H1 (cell line): ENCODE measurements at regions not wholly inside any gene's neighbourhood (a gene's known extent, or its start where the extent isn't known, plus 50 kb on each side); places are given as distances from the start of the nearest gene placed in this dataset.

Experiments
- ATF2 ChIP-seq: IDR thresholded peaks from 2 replicates; pipeline ENCODE4 v1.6.1; 2012; ENCODE audit warnings: low read length, inconsistent platforms
- EGR1 ChIP-seq: IDR thresholded peaks from 2 replicates; pipeline ENCODE4 v1.6.1; 2011; ENCODE audit warnings: low read depth, low read length, borderline replicate concordance
- HDAC2 ChIP-seq, 2 experiments: fragments of 300-600 bp in 1 of 2; sonication (generic) in 1 of 2; IDR thresholded peaks; 2 replicates each; pipeline ENCODE4 v1.6.1; 2011 to 2012; ENCODE audit warnings: low read depth in 2 of 2, low read length in 2 of 2, mild to moderate bottlenecking in 2 of 2, moderate library complexity in 2 of 2, borderline replicate concordance in 1 of 2, inconsistent platforms in 1 of 2
- PHF8 ChIP-seq: fragments of 200-600 bp; sonication (generic); conservative IDR thresholded peaks from 2 replicates; pipeline ENCODE4 v1.7.1; 2012; ENCODE audit warnings: low read depth, mild to moderate bottlenecking, inconsistent platforms, low read length, moderate library complexity
- SIN3A ChIP-seq, 2 experiments: IDR thresholded peaks in 1 of 2; conservative IDR thresholded peaks in 1 of 2; 2 replicates each; pipeline ENCODE4 v1.6.1; 2011 to 2012; ENCODE audit warnings: low read length in 2 of 2, improper control_type of control experiment in 1 of 2, low read depth in 1 of 2, mild to moderate bottlenecking in 1 of 2

GRCh38 chr12:34394211-34395055 lies 372.1 kb downstream of the ALG10 start (continued):
- no peak for TF ChIP-seq ATF2
- TF ChIP-seq PHF8: no peak
- TF ChIP-seq HDAC2 (IDR thresholded peaks at IDR 0.05; ENCODE audit: borderline replicate concordance in 1 of 2, low read depth in 2 of 2, low read length in 2 of 2): no peak
- TF ChIP-seq SIN3A (conservative IDR thresholded peaks at IDR 0.05 in 1 of 2, IDR thresholded peaks at IDR 0.05 in 1 of 2; ENCODE audit: low read depth in 1 of 2, low read length in 2 of 2): no peak
- TF ChIP-seq EGR1: no peak
